Nephron (organoid): ENCODE measurements at regions not wholly inside any gene's neighbourhood (a gene's known extent, or its start where the extent isn't known, plus 50 kb on each side); places are given as distances from the start of the nearest gene placed in this dataset.

Experiments used
- H3K27ac Mint-ChIP-seq, 3 experiments: 2 replicates each; pipeline ENCODE4 v1.8.0; 2020; ENCODE audit warnings: mixed read lengths in 3 of 3, mild to moderate bottlenecking in 2 of 3, moderate library complexity in 1 of 3
- H3K27me3 Mint-ChIP-seq: 2 replicates; pipeline ENCODE4 v1.8.0; 2021; ENCODE audit warnings: low read depth, mild to moderate bottlenecking, moderate library complexity, mixed read lengths
- H3K36me3 Mint-ChIP-seq: 2 replicates; pipeline ENCODE4 v1.8.0; 2020; ENCODE audit warnings: low read depth, mixed read lengths
- H3K4me1 Mint-ChIP-seq: 2 replicates; pipeline ENCODE4 v1.8.0; 2020; ENCODE audit warnings: mixed read lengths
- H3K4me3 Mint-ChIP-seq, 3 experiments: 2 replicates each; pipeline ENCODE4 v1.8.0; 2020; ENCODE audit warnings: mild to moderate bottlenecking in 3 of 3, mixed read lengths in 3 of 3, moderate library complexity in 2 of 3
- H3K9me3 Mint-ChIP-seq: 2 replicates; pipeline ENCODE4 v1.8.0; 2020; ENCODE audit warnings: mixed read lengths
- CTCF ChIP-seq, 3 experiments: fragments of 200-600 bp; sonication (generic); IDR thresholded peaks; one replicate each; pipeline ENCODE4 v1.5.0; 2021; ENCODE audit warnings: antibody characterized with exemption in 3 of 3; ENCODE audit not compliant: unreplicated experiment in 3 of 3

GRCh38 chr2:52144590-52144989 lies 1112.7 kb upstream of the NRXN1 start:
- H3K4me1 Mint-ChIP-seq: no peaks in the 10 kb centered on the region
- TF ChIP-seq CTCF (IDR thresholded peaks at IDR 0.05; ENCODE audit: unreplicated experiment in 3 of 3): no peak
- H3K9me3 Mint-ChIP-seq: no peaks in the 10 kb centered on the region
- no peaks in the 10 kb centered on the region for H3K27me3 Mint-ChIP-seq
- no peak overlapping the region for H3K4me3 Mint-ChIP-seq
- H3K27ac Mint-ChIP-seq: no peak overlapping the region
- H3K36me3 Mint-ChIP-seq: no peaks in the 10 kb centered on the region

GRCh38 chr2:52141076-52141475 lies 1109.1 kb upstream of the NRXN1 start:
- Mint-ChIP-seq H3K36me3 (no peaks in the 10 kb centered on the region), H3K4me3 (no peak overlapping the region), H3K4me1 (no peaks in the 10 kb centered on the region), H3K27ac (no peak overlapping the region), H3K27me3 (no peaks in the 10 kb centered on the region), H3K9me3 (no peaks in the 10 kb centered on the region)
- TF ChIP-seq CTCF (IDR thresholded peaks at IDR 0.05; ENCODE audit: unreplicated experiment in 3 of 3): no peak

- TF ChIP-seq CTCF (IDR thresholded peaks at IDR 0.05; ENCODE audit: unreplicated experiment in 3 of 3): no peak
- no peaks in the 10 kb centered on the region for H3K9me3 Mint-ChIP-seq
- no peaks in the 10 kb centered on the region for H3K27me3 Mint-ChIP-seq
- H3K27ac Mint-ChIP-seq: no peak overlapping the region
- no peaks in the 10 kb centered on the region for H3K4me1 Mint-ChIP-seq
- H3K4me3 Mint-ChIP-seq: no peak overlapping the region
- no peaks in the 10 kb centered on the region for H3K36me3 Mint-ChIP-seq
Measured at GRCh38 chr2:52139241-52139640, 1107.3 kb upstream of the NRXN1 start.

GRCh38 chr2:52135235-52135634 lies 1103.3 kb upstream of the NRXN1 start:
- Mint-ChIP-seq H3K4me1 (no peaks in the 10 kb centered on the region), H3K4me3 (no peak overlapping the region), H3K27me3 (no peaks in the 10 kb centered on the region), H3K36me3 (no peaks in the 10 kb centered on the region), H3K9me3 (peaks cover 9% of the 10 kb centered on the region), H3K27ac (no peak overlapping the region)
- TF ChIP-seq CTCF (IDR thresholded peaks at IDR 0.05; ENCODE audit: unreplicated experiment in 3 of 3): no peak

- no peaks in the 10 kb centered on the region for H3K36me3 Mint-ChIP-seq
- H3K27me3 Mint-ChIP-seq: no peaks in the 10 kb centered on the region
- no peak overlapping the region for H3K27ac Mint-ChIP-seq
- TF ChIP-seq CTCF (IDR thresholded peaks at IDR 0.05; ENCODE audit: unreplicated experiment in 3 of 3): no peak
- no peaks in the 10 kb centered on the region for H3K4me1 Mint-ChIP-seq
- H3K9me3 Mint-ChIP-seq: peaks cover 14% of the 10 kb centered on the region
- H3K4me3 Mint-ChIP-seq: no peak overlapping the region
Measured at GRCh38 chr2:52128081-52128480, 1096.1 kb upstream of the NRXN1 start.

- no peaks in the 10 kb centered on the region for H3K27me3 Mint-ChIP-seq
- no peak overlapping the region for H3K27ac Mint-ChIP-seq
- H3K36me3 Mint-ChIP-seq: no peaks in the 10 kb centered on the region
- no peaks in the 10 kb centered on the region for H3K4me1 Mint-ChIP-seq
- no peak overlapping the region for H3K4me3 Mint-ChIP-seq
- no peak for TF ChIP-seq CTCF (IDR thresholded peaks at IDR 0.05; ENCODE audit: unreplicated experiment in 3 of 3)
- H3K9me3 Mint-ChIP-seq: peaks cover 12% of the 10 kb centered on the region
Measured at GRCh38 chr2:52127527-52127926, 1095.6 kb upstream of the NRXN1 start.
